ENCODE measurements at regions not wholly inside any gene's neighbourhood (a gene's known extent, or its start where the extent isn't known, plus 50 kb on each side); places are given as distances from the start of the nearest gene placed in this dataset.

DNA sequence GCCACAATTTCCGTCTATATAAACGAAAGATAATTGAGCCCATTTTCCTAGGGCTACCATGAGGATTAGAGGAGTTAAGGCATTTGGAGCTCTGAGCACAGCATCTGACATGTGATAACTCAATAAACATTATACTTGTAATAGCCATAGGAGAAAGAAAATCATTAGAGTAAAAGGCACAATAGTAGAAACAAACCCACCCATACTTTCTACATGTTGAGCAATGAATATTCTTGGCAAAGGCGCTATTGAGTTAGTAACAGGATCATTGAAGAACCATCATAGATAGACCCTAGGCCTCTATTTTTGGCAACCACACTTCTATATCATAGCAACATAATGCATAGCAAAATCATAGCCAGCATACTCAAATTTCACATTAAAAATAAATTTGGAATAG lies 664.1 kb downstream of the NOVA1 start:
- POLR2A ChIA-PET: no interaction called here
- H3K36me3 Mint-ChIP-seq (ENCODE audit: low read depth): no peaks in the 10 kb centered on the region
- no peaks in the 10 kb centered on the region for H3K4me1 Mint-ChIP-seq (ENCODE audit: low read depth)
- DNase-seq (no peak), ATAC-seq (no peak)
- no peak for TF ChIP-seq CTCF (IDR thresholded peaks at IDR 0.05)
- no peaks in the 10 kb centered on the region for H3K27me3 Mint-ChIP-seq
- no peak overlapping the region for H3K4me3 Mint-ChIP-seq
- CTCF ChIA-PET: no interaction called here
- H3K27ac Mint-ChIP-seq: no peak overlapping the region
- intact Hi-C loops (cut with micrococcal nuclease): no loop called here
- peaks cover 7% of the 10 kb centered on the region for H3K9me3 Mint-ChIP-seq

GRCh38 chr14:25929881-25930615 lies 667.8 kb downstream of the NOVA1 start:
- Mint-ChIP-seq H3K4me1 (ENCODE audit: low read depth) (no peaks in the 10 kb centered on the region), H3K27me3 (no peaks in the 10 kb centered on the region), H3K27ac (no peak overlapping the region), H3K9me3 (peaks cover 12% of the 10 kb centered on the region), H3K4me3 (no peak overlapping the region), H3K36me3 (ENCODE audit: low read depth) (no peaks in the 10 kb centered on the region)
- ChIA-PET POLR2A (no interaction called here), CTCF (no interaction called here)
- TF ChIP-seq CTCF (IDR thresholded peaks at IDR 0.05): no peak
- intact Hi-C loops (cut with micrococcal nuclease): no loop called here
- DNase-seq (no peak), ATAC-seq (no peak)

- DNase-seq (no peak), ATAC-seq (no peak)
- H3K27me3 Mint-ChIP-seq: no peaks in the 10 kb centered on the region
- no peak for TF ChIP-seq CTCF (IDR thresholded peaks at IDR 0.05)
- no peak overlapping the region for H3K27ac Mint-ChIP-seq
- ChIA-PET POLR2A (no interaction called here), CTCF (no interaction called here)
- H3K4me3 Mint-ChIP-seq: no peak overlapping the region
- H3K9me3 Mint-ChIP-seq: peaks cover 2% of the 10 kb centered on the region
- intact Hi-C loops (cut with micrococcal nuclease): no loop called here
- H3K4me1 Mint-ChIP-seq (ENCODE audit: low read depth): no peaks in the 10 kb centered on the region
- H3K36me3 Mint-ChIP-seq (ENCODE audit: low read depth): no peaks in the 10 kb centered on the region
Observed at GRCh38 chr14:25911831-25912230, 686.0 kb downstream of the NOVA1 start.

- ATAC-seq (no peak), DNase-seq (no peak)
- no peak overlapping the region for H3K4me3 Mint-ChIP-seq
- no peaks in the 10 kb centered on the region for H3K27me3 Mint-ChIP-seq
- ChIA-PET POLR2A (no interaction called here), CTCF (no interaction called here)
- peaks cover 5% of the 10 kb centered on the region for H3K9me3 Mint-ChIP-seq
- H3K27ac Mint-ChIP-seq: no peak overlapping the region
- intact Hi-C loops (cut with micrococcal nuclease): no loop called here
- no peaks in the 10 kb centered on the region for H3K36me3 Mint-ChIP-seq (ENCODE audit: low read depth)
- no peaks in the 10 kb centered on the region for H3K4me1 Mint-ChIP-seq (ENCODE audit: low read depth)
- TF ChIP-seq CTCF (IDR thresholded peaks at IDR 0.05): no peak
Observed at GRCh38 chr14:25909045-25909747, 688.6 kb downstream of the NOVA1 start.

GRCh38 chr14:25908277-25909044 lies 689.4 kb downstream of the NOVA1 start:
- no peak for DNase-seq
- Mint-ChIP-seq H3K27me3 (no peaks in the 10 kb centered on the region), H3K9me3 (peaks cover 5% of the 10 kb centered on the region), H3K4me1 (ENCODE audit: low read depth) (no peaks in the 10 kb centered on the region), H3K27ac (no peak overlapping the region), H3K4me3 (no peak overlapping the region), H3K36me3 (ENCODE audit: low read depth) (no peaks in the 10 kb centered on the region)
- ChIA-PET CTCF (no interaction called here), POLR2A (no interaction called here)
- no peak for ATAC-seq
- intact Hi-C loops (cut with micrococcal nuclease): no loop called here
- no peak for TF ChIP-seq CTCF (IDR thresholded peaks at IDR 0.05)
